H1 (cell line): ENCODE measurements at regions not wholly inside any gene's neighbourhood (a gene's known extent, or its start where the extent isn't known, plus 50 kb on each side); places are given as distances from the start of the nearest gene placed in this dataset.

ENCODE experiments used
- CTCF ChIA-PET: fragments of 300-600 bp; sonication (Branson Sonifier 250); formaldehyde crosslinking; loops from one replicate; lab custom pipeline; 2021; ENCODE audit not compliant: partially characterized antibody; lab: Charles Lee
- POLR2A ChIA-PET: fragments of 300-600 bp; sonication (Branson Sonifier 250); formaldehyde crosslinking; loops from one replicate; lab custom pipeline; 2021; ENCODE audit warnings: inconsistent platforms; ENCODE audit not compliant: partially characterized antibody; lab: Charles Lee
- DNase-seq, 2 experiments: peaks; one replicate each; pipeline versions ENCODE4 v3.0.0 to v3.0.0-alpha.2; 2010 to 2022; ENCODE audit warnings: low spot score in 2 of 2, low read depth in 1 of 2, mixed read lengths in 1 of 2
- FAIRE-seq: peaks from 2 replicates; lab custom pipeline; 2011; peaks lifted over from hg19 to GRCh38; lab: Jason Lieb, UNC
- H2AFZ ChIP-seq: 2 replicates; pipeline ENCODE4 v1.8.1; 2012; ENCODE audit warnings: low read length, inconsistent platforms
- H2AK5ac ChIP-seq: 2 replicates; pipeline ENCODE4 v1.6.1; 2013; ENCODE audit warnings: low read depth, low read length
- H2BK120ac ChIP-seq: replicated peaks from 2 replicates; pipeline ENCODE3; 2013; ENCODE audit warnings: low read depth, low read length, inconsistent platforms
- H2BK12ac ChIP-seq: 2 replicates; pipeline ENCODE4 v1.6.1; 2013; ENCODE audit warnings: low read depth, low read length
- H2BK15ac ChIP-seq: 2 replicates; pipeline ENCODE4 v1.6.1; 2013; ENCODE audit warnings: low read length
- H2BK20ac ChIP-seq: 2 replicates; pipeline ENCODE4 v1.6.1; 2013; ENCODE audit warnings: low read length
- H2BK5ac ChIP-seq: 2 replicates; pipeline ENCODE4 v1.6.1; 2013; ENCODE audit warnings: low read depth, low read length
- H3K14ac ChIP-seq: 2 replicates; pipeline ENCODE4 v1.6.1; 2013; ENCODE audit warnings: inconsistent platforms; ENCODE audit not compliant: insufficient read length
- H3K18ac ChIP-seq: 2 replicates; pipeline ENCODE4 v1.6.1; 2013; ENCODE audit warnings: low read length; ENCODE audit errors: extremely low read depth
- H3K23ac ChIP-seq: 2 replicates; pipeline ENCODE4 v1.6.1; 2013; ENCODE audit warnings: inconsistent platforms; ENCODE audit not compliant: insufficient read length
- H3K23me2 ChIP-seq: 2 replicates; pipeline ENCODE4 v1.6.1; 2013; ENCODE audit warnings: low read depth, low read length
- H3K27ac ChIP-seq: 2 replicates; pipeline ENCODE4 v1.6.1; 2011; ENCODE audit warnings: low read depth, low read length, inconsistent platforms
- H3K27me3 ChIP-seq, 4 experiments: replicated peaks in 1 of 4; 1 replicate in 1 of 4; 2 replicates in 3 of 4; pipeline versions ENCODE4 v1.6.1 to v1.8.1; 2011 to 2013; ENCODE audit warnings: low read length in 3 of 4, mild to moderate bottlenecking in 3 of 4, inconsistent platforms in 2 of 4, mixed read lengths in 2 of 4, moderate library complexity in 1 of 4; ENCODE audit not compliant: control insufficient read depth in 3 of 4, insufficient read depth in 3 of 4; ENCODE audit errors: extremely low read depth in 1 of 4
- H3K36me3 ChIP-seq, 4 experiments: 2 replicates each; pipeline versions ENCODE4 v1.6.1 to v1.8.1; 2011 to 2013; ENCODE audit warnings: mild to moderate bottlenecking in 4 of 4, low read length in 3 of 4, moderate library complexity in 2 of 4, control low read depth in 1 of 4, inconsistent platforms in 1 of 4; ENCODE audit not compliant: insufficient read depth in 4 of 4, control insufficient read depth in 2 of 4
- H3K4ac ChIP-seq: replicated peaks from 2 replicates; pipeline ENCODE3; 2013; ENCODE audit warnings: low read length, low read depth, mixed read lengths, inconsistent platforms; ENCODE audit not compliant: insufficient read length
- H3K4me1 ChIP-seq, 4 experiments: replicated peaks in 1 of 4; 1 replicate in 1 of 4; 2 replicates in 3 of 4; pipeline versions ENCODE4 v1.6.1 to v1.8.1; 2011 to 2013; ENCODE audit warnings: low read length in 3 of 4, inconsistent platforms in 2 of 4, mixed read lengths in 1 of 4; ENCODE audit not compliant: insufficient read depth in 4 of 4, control insufficient read depth in 3 of 4
- H3K4me2 ChIP-seq, 2 experiments: 2 replicates each; pipeline versions ENCODE4 v1.6.1 to v1.8.1; 2011 to 2013; ENCODE audit warnings: low read depth in 2 of 2, low read length in 2 of 2, control low read depth in 1 of 2, inconsistent platforms in 1 of 2, mild to moderate bottlenecking in 1 of 2; ENCODE audit not compliant: insufficient read depth in 1 of 2
- H3K4me3 ChIP-seq, 4 experiments: fragments of 200-600, 300-600 bp in 1 of 4; sonication (generic), shearing (Covaris generic), sonication (Bioruptor Twin) in 1 of 4; 2 replicates each; pipeline versions ENCODE4 v1.5.1 to v1.8.1; 2011 to 2016; ENCODE audit warnings: low read length in 4 of 4, low read depth in 3 of 4, control low read depth in 2 of 4, inconsistent platforms in 2 of 4, mild to moderate bottlenecking in 2 of 4, mixed read lengths in 1 of 4, moderate library complexity in 1 of 4; ENCODE audit not compliant: insufficient read depth in 2 of 4; ENCODE audit errors: extremely low read depth in 1 of 4
- H3K56ac ChIP-seq: replicated peaks from 2 replicates; pipeline ENCODE3; 2013; ENCODE audit warnings: low read depth, mild to moderate bottlenecking, mixed read lengths, low read length, inconsistent platforms; ENCODE audit not compliant: insufficient read length
- H3K79me1 ChIP-seq: 2 replicates; pipeline ENCODE4 v1.6.1; 2013; ENCODE audit warnings: low read depth, low read length, control low read depth
- H3K79me2 ChIP-seq, 2 experiments: 2 replicates each; pipeline versions ENCODE4 v1.6.1 to v1.8.1; 2012 to 2013; ENCODE audit warnings: low read length in 2 of 2, mild to moderate bottlenecking in 2 of 2, inconsistent platforms in 1 of 2; ENCODE audit not compliant: insufficient read depth in 2 of 2, control insufficient read depth in 1 of 2
- H3K9ac ChIP-seq, 4 experiments: replicated peaks in 1 of 4; 1 replicate in 1 of 4; 2 replicates in 3 of 4; pipeline versions ENCODE4 v1.6.1 to v1.8.1; 2011 to 2013; ENCODE audit warnings: low read depth in 3 of 4, low read length in 3 of 4, control low read depth in 2 of 4, mild to moderate bottlenecking in 2 of 4, moderate library complexity in 2 of 4, inconsistent platforms in 1 of 4; ENCODE audit errors: extremely low read depth in 1 of 4
- H3K9me3 ChIP-seq, 2 experiments: 2 replicates each; pipeline versions ENCODE4 v1.6.1 to v1.8.1; 2012 to 2013; ENCODE audit warnings: mild to moderate bottlenecking in 2 of 2, moderate library complexity in 2 of 2, control low read depth in 1 of 2, inconsistent platforms in 1 of 2, low read depth in 1 of 2, low read length in 1 of 2, mixed read lengths in 1 of 2; ENCODE audit not compliant: insufficient read depth in 2 of 2
- H4K20me1 ChIP-seq, 2 experiments: replicated peaks in 1 of 2; 2 replicates each; pipeline versions ENCODE3 to v1.8.1; 2011 to 2013; ENCODE audit warnings: inconsistent platforms in 2 of 2, low read length in 2 of 2, mild to moderate bottlenecking in 1 of 2; ENCODE audit not compliant: insufficient read depth in 2 of 2, control insufficient read depth in 1 of 2
- H4K5ac ChIP-seq: 2 replicates; pipeline ENCODE4 v1.6.1; 2013; ENCODE audit warnings: low read length, low read depth, mixed read lengths, inconsistent platforms; ENCODE audit not compliant: insufficient read length
- H4K8ac ChIP-seq: 2 replicates; pipeline ENCODE4 v1.8.0; 2013; ENCODE audit warnings: mild to moderate bottlenecking, moderate library complexity, low read length, inconsistent platforms; ENCODE audit not compliant: insufficient read depth; ENCODE audit errors: extremely low read depth
- H4K91ac ChIP-seq: replicated peaks from 2 replicates; pipeline ENCODE3; 2013; ENCODE audit warnings: low read length, mixed read lengths, inconsistent platforms; ENCODE audit not compliant: insufficient read length
- POU5F1 ChIP-seq: IDR thresholded peaks from 2 replicates; pipeline ENCODE4 v1.6.1; 2011; ENCODE audit warnings: low read depth, mild to moderate bottlenecking, low read length, moderate library complexity
- WGBS, 2 experiments: shearing (Covaris generic) in 1 of 2; methylation state at CpG; one replicate each; pipeline versions ENCODE4 v1.1.6 to v1.1.7; 2013 to 2015; ENCODE audit warnings: low lambda C conversion rate in 2 of 2, mixed read lengths in 2 of 2, inconsistent platforms in 1 of 2, low coverage in 1 of 2, missing lambda C conversion rate in 1 of 2; ENCODE audit not compliant: insufficient replicate concordance in 2 of 2, insufficient coverage in 1 of 2, insufficient read length in 1 of 2; ENCODE audit errors: extremely low coverage in 1 of 2, missing lambda C conversion rate in 1 of 2; 5-methylcytosine and 5-hydroxymethylcytosine counted together

DNA sequence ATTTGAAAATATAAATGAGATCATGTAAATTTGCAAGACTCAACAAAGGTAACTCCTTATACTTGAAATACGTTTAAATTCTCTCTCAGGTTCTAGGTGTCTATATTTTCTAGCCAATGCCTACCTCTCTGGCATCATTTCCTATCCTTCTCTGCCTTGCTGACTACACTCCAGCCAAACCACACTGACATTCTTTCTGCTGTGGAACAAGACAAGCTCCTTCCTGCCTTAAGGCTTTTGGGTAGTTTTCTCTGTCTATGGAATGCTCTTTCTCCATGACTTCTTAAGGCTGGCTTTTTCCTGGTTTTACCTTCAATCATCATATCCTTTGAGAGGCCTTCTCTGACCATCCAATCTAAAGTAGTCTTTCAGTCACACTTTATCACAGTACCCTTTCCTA, 201.0 kb downstream of the SPRY1 start:
- WGBS, 2 experiments = 79% methylated on average over 1 of the region's 1 CpG; no CpG with 5 or more reads in 1 of the 2 experiments
- Histone ChIP-seq H3K9ac (no peak overlapping the region), H2BK20ac (no peak overlapping the region), H3K27me3 (no peaks in the 10 kb centered on the region), H3K18ac (no peak overlapping the region), H4K91ac (no peak overlapping the region), H2BK5ac (no peak overlapping the region), H3K14ac (no peak overlapping the region), H3K27ac (no peak overlapping the region), H4K5ac (no peak overlapping the region), H3K4me3 (no peak overlapping the region), H2BK120ac (no peak overlapping the region), H3K4me2 (no peak overlapping the region), H3K9me3 (no peaks in the 10 kb centered on the region), H3K23ac (no peak overlapping the region), H3K56ac (no peak overlapping the region), H4K8ac (no peak overlapping the region), H2BK15ac (no peak overlapping the region), H4K20me1 (no peaks in the 10 kb centered on the region), H3K36me3 (no peaks in the 10 kb centered on the region), H2AFZ (no peak overlapping the region), H2AK5ac (no peak overlapping the region), H3K23me2 (no peaks in the 10 kb centered on the region), H3K4me1 (peaks cover 0 to 11% (median 2%) of the 10 kb centered on the region in 4 experiments; a peak in 2 of 7 replicates), H3K4ac (no peak overlapping the region), H3K79me1 (no peaks in the 10 kb centered on the region), H3K79me2 (no peaks in the 10 kb centered on the region), H2BK12ac (no peak overlapping the region)
- POLR2A ChIA-PET = no interaction called here
- DNase-seq (no peak), FAIRE-seq (no peak)
- CTCF ChIA-PET = interaction anchor here (0.9 to 1.7 kb wide), 2 partner anchors 18 to 33 kb away, joined by 3 to 6 read pairs; no protein-coding TSS in a partner anchor
- no peak for TF ChIP-seq POU5F1
